Loucy (cell line): ENCODE measurements at regions not wholly inside any gene's neighbourhood (a gene's known extent, or its start where the extent isn't known, plus 50 kb on each side); places are given as distances from the start of the nearest gene placed in this dataset.
A peak's percentile ranks its signal among the peaks of the same experiment; 100 is the strongest.
"Not testable (repeated sequence)": the region's sequence is repeated elsewhere in the genome, so short reads cannot be mapped to it uniquely, and the experiment has no call there.

Experiments used
- H2AFZ ChIP-seq: fragments of 200-600 bp; sonication (generic); 2 replicates; pipeline ENCODE4 v1.6.0; 2016; ENCODE audit warnings: antibody characterized with exemption, mild to moderate bottlenecking, low read length, moderate library complexity
- H3F3A ChIP-seq: fragments of 200-600 bp; 2 replicates; pipeline ENCODE4 v1.6.0; 2016; ENCODE audit warnings: antibody characterized with exemption, low read depth, mild to moderate bottlenecking
- H3K27me3 ChIP-seq: fragments of 200-600 bp; sonication (generic); 2 replicates; pipeline ENCODE4 v1.6.1; 2014; ENCODE audit warnings: low read length, mild to moderate bottlenecking; ENCODE audit not compliant: insufficient read depth, poor library complexity, severe bottlenecking
- H3K36me3 ChIP-seq: fragments of 200-600 bp; sonication (generic); 2 replicates; pipeline ENCODE4 v1.6.1; 2016; ENCODE audit warnings: low read length; ENCODE audit not compliant: insufficient read depth
- H3K4me1 ChIP-seq: fragments of 200-600 bp; sonication (generic); 2 replicates; pipeline ENCODE4 v1.5.1; 2014; ENCODE audit warnings: low read length, mild to moderate bottlenecking; ENCODE audit not compliant: insufficient read depth, poor library complexity, severe bottlenecking
- H3K4me2 ChIP-seq: fragments of 200-600 bp; sonication (generic); 2 replicates; pipeline ENCODE4 v1.6.0; 2014; ENCODE audit warnings: antibody characterized with exemption, low read length, low read depth, mild to moderate bottlenecking; ENCODE audit not compliant: poor library complexity, severe bottlenecking
- H3K4me3 ChIP-seq: fragments of 200-600 bp; sonication (generic); 2 replicates; pipeline ENCODE4 v1.5.1; 2014; ENCODE audit warnings: low read length, mild to moderate bottlenecking, mixed read lengths; ENCODE audit not compliant: poor library complexity, severe bottlenecking
- H3K79me2 ChIP-seq: fragments of 200-600 bp; sonication (generic); 2 replicates; pipeline ENCODE4 v1.6.1; 2014; ENCODE audit warnings: low read length; ENCODE audit not compliant: insufficient read depth
- H3K9ac ChIP-seq: fragments of 200-600 bp; sonication (generic); 2 replicates; pipeline ENCODE4 v1.6.0; 2014; ENCODE audit warnings: mild to moderate bottlenecking, low read depth, low read length, moderate library complexity; ENCODE audit not compliant: poor library complexity, severe bottlenecking
- H3K9me2 ChIP-seq: fragments of 200-600 bp; sonication (generic); replicated peaks from 2 replicates; pipeline ENCODE4 v1.6.1; 2016; ENCODE audit warnings: low read depth, low read length, mixed read lengths
- H3K9me3 ChIP-seq: fragments of 200-600 bp; sonication (generic); 2 replicates; pipeline ENCODE4 v1.6.1; 2014; ENCODE audit warnings: mild to moderate bottlenecking, antibody characterized with exemption, low read length, low read depth; ENCODE audit not compliant: insufficient read depth
- H4K20me1 ChIP-seq: fragments of 200-600 bp; sonication (generic); 2 replicates; pipeline ENCODE4 v1.6.0; 2014; ENCODE audit warnings: antibody characterized with exemption, low read length, mild to moderate bottlenecking; ENCODE audit not compliant: insufficient read depth, poor library complexity, severe bottlenecking
- EZH2phosphoT487 ChIP-seq: fragments of 200-600 bp; IDR thresholded peaks from 2 replicates; pipeline ENCODE4 v1.6.1; 2018; ENCODE audit warnings: antibody characterized with exemption, mild to moderate bottlenecking, moderate library complexity, borderline replicate concordance
- TF ChIP-seq, protein P1 (sequence below): fragments of 200-600 bp; sonication (generic); conservative IDR thresholded peaks from 2 replicates; pipeline ENCODE4 v1.5.1; 2014; ENCODE audit warnings: mild to moderate bottlenecking, antibody characterized with exemption, low read length

DNA sequence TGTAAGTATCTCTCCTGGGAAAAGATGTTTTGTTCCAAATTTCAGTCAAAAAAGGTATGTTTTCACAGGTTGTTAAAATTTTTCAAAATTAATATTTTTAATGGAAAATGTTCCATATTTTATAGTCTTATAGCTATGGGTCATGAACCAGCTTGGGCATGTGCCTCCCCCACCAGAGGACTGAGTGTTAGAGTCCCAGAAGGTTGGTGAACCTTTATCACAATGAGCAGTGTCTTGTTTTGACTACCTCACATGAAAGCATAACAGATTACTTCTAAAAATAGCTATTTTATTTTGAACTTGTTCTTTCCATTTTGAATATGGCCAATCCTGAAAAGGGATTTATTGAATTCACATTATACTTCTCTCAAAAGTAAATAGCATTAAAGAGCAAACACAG, 112.5 kb upstream of the TSC22D1 start:
- no peaks in the 10 kb centered on the region; the same call in 1 of the 2 replicates for H3K9me3 ChIP-seq
- H3F3A ChIP-seq = no peaks in the 10 kb centered on the region
- no peaks in the 10 kb centered on the region for H3K9me2 ChIP-seq
- no peaks in the 10 kb centered on the region for H3K79me2 ChIP-seq
- no peaks in the 10 kb centered on the region for H4K20me1 ChIP-seq
- peaks cover 10% of the 10 kb centered on the region for H3K4me1 ChIP-seq
- H3K36me3 ChIP-seq = no peaks in the 10 kb centered on the region
- no peak overlapping the region for H2AFZ ChIP-seq
- no peak overlapping the region for H3K9ac ChIP-seq
- no peaks in the 10 kb centered on the region for H3K27me3 ChIP-seq
- H3K4me3 ChIP-seq = no peak overlapping the region
- H3K4me2 ChIP-seq = no peak overlapping the region
- TF ChIP-seq, protein P1, sequence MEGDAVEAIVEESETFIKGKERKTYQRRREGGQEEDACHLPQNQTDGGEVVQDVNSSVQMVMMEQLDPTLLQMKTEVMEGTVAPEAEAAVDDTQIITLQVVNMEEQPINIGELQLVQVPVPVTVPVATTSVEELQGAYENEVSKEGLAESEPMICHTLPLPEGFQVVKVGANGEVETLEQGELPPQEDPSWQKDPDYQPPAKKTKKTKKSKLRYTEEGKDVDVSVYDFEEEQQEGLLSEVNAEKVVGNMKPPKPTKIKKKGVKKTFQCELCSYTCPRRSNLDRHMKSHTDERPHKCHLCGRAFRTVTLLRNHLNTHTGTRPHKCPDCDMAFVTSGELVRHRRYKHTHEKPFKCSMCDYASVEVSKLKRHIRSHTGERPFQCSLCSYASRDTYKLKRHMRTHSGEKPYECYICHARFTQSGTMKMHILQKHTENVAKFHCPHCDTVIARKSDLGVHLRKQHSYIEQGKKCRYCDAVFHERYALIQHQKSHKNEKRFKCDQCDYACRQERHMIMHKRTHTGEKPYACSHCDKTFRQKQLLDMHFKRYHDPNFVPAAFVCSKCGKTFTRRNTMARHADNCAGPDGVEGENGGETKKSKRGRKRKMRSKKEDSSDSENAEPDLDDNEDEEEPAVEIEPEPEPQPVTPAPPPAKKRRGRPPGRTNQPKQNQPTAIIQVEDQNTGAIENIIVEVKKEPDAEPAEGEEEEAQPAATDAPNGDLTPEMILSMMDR = no peak
- no peak for TF ChIP-seq EZH2phosphoT487

DNA sequence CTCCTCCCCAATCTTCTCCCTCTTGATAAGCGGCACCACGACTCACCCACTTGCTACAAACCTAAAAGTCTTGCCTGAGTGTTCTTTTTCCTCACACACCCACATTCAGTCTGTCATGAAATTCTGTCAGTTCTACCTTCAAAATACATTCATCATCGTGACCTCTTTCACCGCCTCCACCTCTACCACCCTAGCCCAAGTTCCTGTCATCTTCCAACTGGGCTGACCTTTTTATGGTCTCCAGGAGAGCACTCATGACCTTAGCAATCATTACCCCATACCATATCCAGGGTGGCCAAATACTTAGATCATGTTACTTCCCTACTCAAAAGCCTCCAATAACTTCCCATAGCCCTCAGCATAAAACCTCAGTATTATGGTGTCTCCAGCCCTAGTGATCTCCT, 110.4 kb upstream of the TSC22D1 start:
- TF ChIP-seq EZH2phosphoT487 = no peak
- TF ChIP-seq, protein P1 = no peak
- Histone ChIP-seq H3K9me3 (no peaks in the 10 kb centered on the region; the same call in 1 of the 2 replicates), H3K4me2 (no peak overlapping the region), H3K4me3 (no peak overlapping the region), H3F3A (no peaks in the 10 kb centered on the region), H3K9ac (no peak overlapping the region), H2AFZ (no peak overlapping the region), H3K36me3 (no peaks in the 10 kb centered on the region), H4K20me1 (no peaks in the 10 kb centered on the region), H3K27me3 (no peaks in the 10 kb centered on the region), H3K4me1 (peaks cover 10% of the 10 kb centered on the region), H3K9me2 (no peaks in the 10 kb centered on the region), H3K79me2 (no peaks in the 10 kb centered on the region)

DNA sequence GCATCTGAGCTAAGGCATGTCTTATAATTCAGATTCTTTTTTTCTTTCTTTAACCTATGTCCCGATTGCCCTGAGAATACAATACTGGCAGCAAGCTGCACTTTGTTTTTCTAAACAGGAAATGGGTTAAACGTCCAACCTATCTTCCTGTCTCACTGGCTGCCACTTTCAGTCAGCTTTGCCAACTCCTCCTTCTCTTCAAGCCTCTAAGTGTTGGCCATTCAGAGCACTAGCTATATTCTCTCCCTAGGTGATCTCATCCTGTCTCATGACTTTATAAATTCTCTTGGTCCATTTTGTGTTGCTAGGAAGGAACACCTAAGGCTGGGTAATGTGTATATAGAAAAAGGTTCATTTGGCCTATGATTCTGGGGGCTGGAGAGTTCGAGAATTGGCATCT, 109.5 kb upstream of the TSC22D1 start:
- Histone ChIP-seq H3K4me1 (peaks cover 10% of the 10 kb centered on the region), H3K9ac (no peak overlapping the region), H3K9me3 (no peaks in the 10 kb centered on the region; the same call in 1 of the 2 replicates), H3K79me2 (no peaks in the 10 kb centered on the region), H3K36me3 (no peaks in the 10 kb centered on the region), H3K9me2 (no peaks in the 10 kb centered on the region), H3K27me3 (no peaks in the 10 kb centered on the region), H4K20me1 (no peaks in the 10 kb centered on the region), H3K4me2 (no peak overlapping the region), H3K4me3 (peak overlapping the region; percentile 4), H3F3A (no peaks in the 10 kb centered on the region), H2AFZ (peak overlapping the region; percentile 69; the same call in 1 of the 2 replicates)
- TF ChIP-seq, protein P1 = no peak
- TF ChIP-seq EZH2phosphoT487 = no peak

DNA sequence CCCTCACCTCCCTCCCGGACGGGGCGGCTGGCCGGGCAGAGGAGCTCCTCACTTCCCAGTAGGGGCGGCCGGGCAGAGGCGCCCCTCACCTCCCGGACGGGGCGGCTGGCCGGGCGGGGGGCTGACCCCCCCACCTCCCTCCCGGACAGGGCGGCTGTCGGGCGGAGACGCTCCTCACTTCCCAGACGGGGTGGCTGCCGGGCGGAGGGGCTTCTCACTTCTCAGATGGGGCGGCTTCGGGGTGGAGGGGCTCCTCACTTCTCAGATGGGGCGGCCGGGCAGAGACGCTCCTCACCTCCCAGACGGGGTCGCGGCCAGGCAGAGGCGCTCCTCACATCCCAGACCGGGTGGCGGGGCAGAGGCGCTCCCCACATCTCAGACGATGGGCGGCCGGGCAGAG, 106.3 kb upstream of the TSC22D1 start:
- H3K9me3 ChIP-seq, H3K4me3 ChIP-seq, H3K79me2 ChIP-seq, H3K9me2 ChIP-seq, H3K36me3 ChIP-seq, H3K9ac ChIP-seq, H3F3A ChIP-seq, H3K4me2 ChIP-seq, H3K27me3 ChIP-seq, H2AFZ ChIP-seq, H4K20me1 ChIP-seq: not testable (repeated sequence)
- peaks cover 10% of the 10 kb centered on the region for H3K4me1 ChIP-seq
